Transverse colon (tissue), 3 donors: ENCODE measurements at regions not wholly inside any gene's neighbourhood (a gene's known extent, or its start where the extent isn't known, plus 50 kb on each side); places are given as distances from the start of the nearest gene placed in this dataset.

Source experiments
- EP300 ChIP-seq: sonication (generic); formaldehyde crosslinking; IDR thresholded peaks from one replicate; pipeline ENCODE4 v1.6.1; 2017; ENCODE audit warnings: antibody characterized with exemption, low read depth
- POLR2A ChIP-seq: fragments of 450-650 bp; IDR thresholded peaks from one replicate; pipeline ENCODE4 v1.6.1; 2016; ENCODE audit warnings: antibody characterized with exemption, mild to moderate bottlenecking, moderate library complexity
- POLR2AphosphoS5 ChIP-seq, 3 donors: sonication (generic); formaldehyde crosslinking; IDR thresholded peaks; one replicate each; pipeline ENCODE4 v1.6.1; 2016; ENCODE audit warnings: antibody characterized with exemption in 3 of 3

DNA sequence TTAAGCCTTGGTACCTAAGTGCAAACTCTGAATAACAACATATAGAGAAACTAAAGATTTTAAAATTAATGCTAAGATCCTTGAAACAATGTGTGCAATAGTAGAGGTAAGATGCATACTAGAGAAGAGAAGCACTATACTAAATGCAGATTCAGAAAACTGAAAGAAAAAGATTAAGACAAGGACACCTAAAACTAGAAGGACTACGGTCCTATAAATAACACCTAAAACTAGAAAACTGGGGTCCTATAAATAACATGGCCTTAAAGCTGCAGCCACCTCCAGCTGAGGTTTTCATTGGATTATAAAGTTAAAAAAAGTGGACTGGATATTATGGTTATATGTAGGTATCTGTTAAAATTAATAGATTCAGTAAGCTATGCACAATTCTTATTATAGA is 320.9 kb downstream of the IPMK start:
- no peak for TF ChIP-seq POLR2A
- no peak for TF ChIP-seq EP300
- no peak for TF ChIP-seq POLR2AphosphoS5 (IDR thresholded peaks at IDR 0.05)
